K562 (cell line): ENCODE measurements at regions not wholly inside any gene's neighbourhood (a gene's known extent, or its start where the extent isn't known, plus 50 kb on each side); places are given as distances from the start of the nearest gene placed in this dataset.
"Not testable (repeated sequence)": the region's sequence is repeated elsewhere in the genome, so short reads cannot be mapped to it uniquely, and the experiment has no call there.

Experiments
- ATAC-seq: fragments of 200-7000 bp; cut with Tn5 transposase; 3 replicates; pipeline ENCODE4 v1.9.1; 2020; ENCODE audit warnings: moderate library complexity
- BruUV-seq: library from RNA; stranded (reverse); fragments of 400-500 nt; replicated peaks from 2 replicates; lab custom pipeline; 2021; lab: Mats Ljungman, UMichigan
- CTCF ChIA-PET: fragments of 300-600 bp; formaldehyde crosslinking; extraction: SDS; loops from one replicate; lab custom pipeline; 2021; ENCODE audit warnings: low intra/inter-chr PET ratio; lab: Yijun Ruan, JAX
- POLR2A ChIA-PET: fragments of 300-600, 350-650 bp; sonication (Branson Sonifier 250); formaldehyde crosslinking; extraction: SDS; loops from one replicate; lab custom pipeline; 2021; ENCODE audit warnings: antibody characterized with exemption, inconsistent platforms; lab: Yijun Ruan, JAX
- DNase-seq, 4 experiments: peaks; one replicate each; pipeline versions ENCODE4 v3.0.0 to v3.0.0-alpha.2; 2011 to 2018; ENCODE audit warnings: low spot score in 3 of 4, mixed read lengths in 3 of 4; ENCODE audit errors: extremely low read depth in 1 of 4
- FAIRE-seq: peaks from 2 replicates; lab custom pipeline; 2011; peaks lifted over from hg19 to GRCh38; lab: Jason Lieb, UNC
- H2AFZ ChIP-seq: 2 replicates; pipeline ENCODE4 v1.6.0; 2011; ENCODE audit warnings: low read depth, low read length, control low read depth, inconsistent platforms
- H3K27ac ChIP-seq: fragments of 200-600 bp; 3 replicates; pipeline ENCODE4 v1.8.0; 2011; ENCODE audit warnings: low read depth, mild to moderate bottlenecking, control low read depth, inconsistent platforms, low read length, moderate library complexity, mixed read lengths; ENCODE audit errors: extremely low read depth
- H3K27me3 ChIP-seq, 2 experiments: fragments of 300-600 bp in 1 of 2; 2 replicates in 1 of 2; 3 replicates in 1 of 2; pipeline versions ENCODE4 v1.6.0 to v1.8.0; 2011; ENCODE audit warnings: inconsistent platforms in 2 of 2, low read length in 2 of 2, mild to moderate bottlenecking in 1 of 2, mixed read lengths in 1 of 2, moderate library complexity in 1 of 2; ENCODE audit not compliant: control insufficient read depth in 2 of 2, insufficient read depth in 2 of 2
- H3K36me3 ChIP-seq: fragments of 300-600 bp; 3 replicates; pipeline ENCODE4 v1.8.0; 2011; ENCODE audit warnings: mild to moderate bottlenecking, low read length, inconsistent platforms; ENCODE audit not compliant: control insufficient read depth, insufficient read depth
- H3K4me1 ChIP-seq, 2 experiments: fragments of 200-600 bp in 1 of 2; replicated peaks in 1 of 2; 2 replicates in 1 of 2; 3 replicates in 1 of 2; pipeline versions ENCODE4 v1.5.1 to v1.8.0; 2011; ENCODE audit warnings: inconsistent platforms in 2 of 2, low read length in 2 of 2, mild to moderate bottlenecking in 1 of 2, mixed read lengths in 1 of 2, moderate library complexity in 1 of 2; ENCODE audit not compliant: control insufficient read depth in 2 of 2, insufficient read depth in 2 of 2
- H3K4me2 ChIP-seq: 2 replicates; pipeline ENCODE4 v1.6.1; 2011; ENCODE audit warnings: low read length, control low read depth, inconsistent platforms, mixed read lengths; ENCODE audit not compliant: insufficient read depth
- H3K4me3 ChIP-seq: fragments of 200-600 bp; sonication (generic), shearing (Covaris generic); 2 replicates; pipeline ENCODE4 v1.5.1; 2016; ENCODE audit warnings: control low read depth, inconsistent platforms
- H3K79me2 ChIP-seq: fragments of 200-600 bp; 3 replicates; pipeline ENCODE4 v1.8.0; 2011; ENCODE audit warnings: low read length, inconsistent platforms; ENCODE audit not compliant: control insufficient read depth, insufficient read depth
- H3K9ac ChIP-seq, 2 experiments: 2 replicates each; pipeline versions ENCODE4 v1.6.0 to v1.6.1; 2011; ENCODE audit warnings: low read depth in 2 of 2, low read length in 2 of 2, control low read depth in 1 of 2, inconsistent platforms in 1 of 2, mild to moderate bottlenecking in 1 of 2, mixed read lengths in 1 of 2; ENCODE audit not compliant: insufficient read depth in 1 of 2
- H3K9me1 ChIP-seq: one replicate; pipeline ENCODE4 v1.6.0; 2011; ENCODE audit warnings: inconsistent platforms, mild to moderate bottlenecking, low read length, moderate library complexity; ENCODE audit not compliant: control insufficient read depth, insufficient read depth
- H3K9me3 ChIP-seq: replicated peaks from 2 replicates; pipeline ENCODE4 v1.5.1; 2011; ENCODE audit warnings: low read depth, low read length, inconsistent platforms; ENCODE audit not compliant: control insufficient read depth, insufficient read depth
- H4K20me1 ChIP-seq: replicated peaks from 2 replicates; pipeline ENCODE4 v1.6.1; 2011; ENCODE audit warnings: low read length, inconsistent platforms, mixed read lengths; ENCODE audit not compliant: control insufficient read depth, insufficient read depth
- ARNT ChIP-seq, 2 experiments: fragments of 450-650 bp; IDR thresholded peaks; 2 replicates each; pipeline ENCODE4 v1.6.1; 2016; ENCODE audit warnings: mild to moderate bottlenecking in 1 of 2
- SREBF2 ChIP-seq: sonication (generic); formaldehyde crosslinking; IDR thresholded peaks from 2 replicates; pipeline ENCODE4 v1.4.0; 2020; ENCODE audit warnings: mild to moderate bottlenecking, missing genetic modification reagents
- ZBTB43 ChIP-seq: sonication (generic); formaldehyde crosslinking; IDR thresholded peaks from 2 replicates; pipeline ENCODE4 v1.8.0; 2023; ENCODE audit warnings: mild to moderate bottlenecking, missing genetic modification reagents
- ZNF3 ChIP-seq: fragments of 250-450 bp; sonication (Bioruptor Pico); IDR thresholded peaks from 2 replicates; pipeline ENCODE4 v1.5.0; 2021; ENCODE audit warnings: mild to moderate bottlenecking, moderate library complexity
- WGBS: fragments of 100-300 bp; shearing (Covaris generic); methylation state at CpG from one replicate; pipeline ENCODE4 v1.1.6; 2016; ENCODE audit warnings: low coverage, mixed read lengths; ENCODE audit not compliant: insufficient coverage; ENCODE audit errors: missing lambda C conversion rate; 5-methylcytosine and 5-hydroxymethylcytosine counted together
- in situ Hi-C: fragments of 300-500 bp; cut with MboI; formaldehyde crosslinking; loops from 4 replicates; pipeline ENCODE4 v1.15.0; 2018; ENCODE audit warnings: inconsistent platforms, mixed read lengths
- intact Hi-C: fragments of 100-400 bp; cut with micrococcal nuclease; formaldehyde crosslinking; loops from 2 replicates; pipeline ENCODE4 v1.14.2; 2022
- TF ChIP-seq, protein P1 (sequence below): fragments of 250-450 bp; sonication (Bioruptor Pico); IDR thresholded peaks from 2 replicates; pipeline ENCODE4 v1.8.0; 2021; ENCODE audit warnings: moderate library complexity, mild to moderate bottlenecking, inconsistent platforms

DNA sequence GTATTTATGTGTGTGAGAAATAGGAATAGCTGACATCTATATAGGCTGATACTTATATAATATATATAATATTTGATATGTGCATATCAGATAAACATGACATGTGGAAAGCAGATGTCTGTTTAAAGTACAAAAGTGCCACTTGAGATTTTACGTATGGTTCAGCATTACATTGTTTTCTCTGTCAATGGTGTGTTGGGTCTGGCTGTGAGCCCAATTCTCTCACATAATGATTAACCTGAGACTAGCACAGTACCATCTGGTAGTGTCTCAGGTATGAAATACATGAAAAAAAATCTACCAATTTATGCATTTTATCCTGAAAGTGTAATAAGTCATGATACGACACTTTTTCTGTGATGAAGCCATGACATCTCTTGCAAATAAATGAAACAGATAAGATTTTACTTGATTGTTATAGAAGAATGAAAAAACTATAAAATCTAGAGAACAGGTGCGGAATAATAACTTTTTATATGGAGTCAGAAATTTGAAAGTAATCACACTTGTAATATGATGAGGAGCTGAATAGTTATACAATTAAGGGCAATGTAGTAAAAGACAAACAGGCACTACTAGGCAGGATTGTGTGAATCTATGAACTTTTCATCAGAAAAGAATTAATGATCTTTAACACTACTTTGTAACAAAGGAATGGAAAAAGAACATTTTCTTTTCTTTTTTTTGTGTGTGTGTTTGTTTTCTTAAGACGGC lies 1405.0 kb downstream of the OLFM4 start:
- WGBS, result 3% methylated on average over 4 of the region's 4 CpGs
- intact Hi-C loops, result no loop called here
- CTCF ChIA-PET, result no interaction called here
- no peak for TF ChIP-seq ZNF3 (CRISPR knock-in tag)
- no peak for TF ChIP-seq ARNT (IDR thresholded peaks at IDR 0.05)
- no peak for TF ChIP-seq ZBTB43 (CRISPR knock-in tag)
- no peak for TF ChIP-seq SREBF2 (CRISPR knock-in tag)
- TF ChIP-seq, protein P1, sequence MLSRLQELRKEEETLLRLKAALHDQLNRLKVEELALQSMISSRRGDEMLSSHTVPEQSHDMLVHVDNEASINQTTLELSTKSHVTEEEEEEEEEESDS (CRISPR knock-in tag), result no peak
- Histone ChIP-seq H3K4me2 (no peak overlapping the region), H3K36me3 (no peaks in the 10 kb centered on the region), H3K4me1 (no peaks in the 10 kb centered on the region), H3K27ac (no peak overlapping the region), H3K9me1 (no peaks in the 10 kb centered on the region), H3K79me2 (no peaks in the 10 kb centered on the region), H4K20me1 (no peaks in the 10 kb centered on the region), H2AFZ (no peak overlapping the region), H3K4me3 (no peak overlapping the region), H3K9me3 (no peaks in the 10 kb centered on the region; the same call in 1 of the 2 replicates), H3K9ac (no peak overlapping the region), H3K27me3 (no peaks in the 10 kb centered on the region)
- in situ Hi-C loops, result no loop called here
- BruUV-seq, result no TSS peak
- FAIRE-seq (no peak), ATAC-seq (no peak), DNase-seq (no peak)
- POLR2A ChIA-PET, result no interaction called here

DNA sequence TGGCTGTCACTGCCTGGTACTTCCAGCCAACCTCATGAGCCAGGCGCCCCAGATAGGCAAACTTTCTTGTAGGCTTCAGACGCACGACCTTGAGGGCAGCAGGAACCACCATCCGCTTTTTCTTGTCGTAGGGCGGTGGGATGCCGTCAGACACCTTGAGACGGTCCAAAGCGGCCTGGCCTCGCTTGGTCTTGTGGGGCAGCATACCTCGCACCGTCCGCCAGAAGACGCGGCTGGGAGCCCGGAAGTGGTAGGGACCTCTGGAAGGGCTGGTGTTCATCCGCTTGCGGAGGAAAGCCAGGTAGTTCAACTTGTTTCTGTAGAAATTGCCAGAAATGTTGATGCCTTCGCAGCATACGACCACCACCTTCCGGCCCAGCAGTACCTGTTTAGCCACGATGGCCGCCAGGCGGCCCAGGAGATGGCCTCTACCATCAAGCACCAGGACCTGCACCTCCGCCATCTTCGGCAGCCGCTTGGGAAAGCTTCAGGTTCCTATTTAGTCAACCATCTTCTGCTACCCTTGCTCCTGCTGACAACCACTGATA lies 1412.3 kb downstream of the OLFM4 start:
- ATAC-seq, H3K27me3 ChIP-seq, H3K9me1 ChIP-seq, H2AFZ ChIP-seq, FAIRE-seq, BruUV-seq, H3K4me1 ChIP-seq, in situ Hi-C loops, H3K4me2 ChIP-seq, DNase-seq, CTCF ChIA-PET, H4K20me1 ChIP-seq, H3K79me2 ChIP-seq, intact Hi-C loops, H3K27ac ChIP-seq, H3K4me3 ChIP-seq, H3K9me3 ChIP-seq, H3K9ac ChIP-seq, POLR2A ChIA-PET, H3K36me3 ChIP-seq: not testable (repeated sequence)
- 12% methylated on average over 18 of the region's 27 CpGs for WGBS
